HepG2 (cell line): ENCODE measurements at regions not wholly inside any gene's neighbourhood (a gene's known extent, or its start where the extent isn't known, plus 50 kb on each side); places are given as distances from the start of the nearest gene placed in this dataset.

ENCODE experiments used
- ATAC-seq: fragments of 200-7000 bp; cut with Tn5 transposase; 3 replicates; pipeline ENCODE4 v1.9.1; 2020; ENCODE audit warnings: mild to moderate bottlenecking, moderate library complexity
- BruUV-seq: library from RNA; stranded (reverse); fragments of 400-500 nt; replicated peaks from 2 replicates; lab custom pipeline; 2021; lab: Mats Ljungman, UMichigan
- CTCF ChIA-PET: fragments of 300-600 bp; formaldehyde crosslinking; extraction: SDS; loops from one replicate; lab custom pipeline; 2021; ENCODE audit warnings: low total read pairs, inconsistent platforms, low intra/inter-chr PET ratio; lab: Yijun Ruan, JAX
- POLR2A ChIA-PET: fragments of 350-600 bp; sonication (Branson Sonifier 250); formaldehyde crosslinking; loops from one replicate; lab custom pipeline; 2020; ENCODE audit warnings: antibody characterized with exemption, inconsistent platforms; lab: Yijun Ruan, JAX
- DNase-seq: peaks from one replicate; pipeline ENCODE4 v3.0.0-alpha.2; 2015; ENCODE audit warnings: low spot score
- FAIRE-seq: peaks from 3 replicates; lab custom pipeline; 2011; peaks lifted over from hg19 to GRCh38; lab: Jason Lieb, UNC
- H2AFZ ChIP-seq: one replicate; pipeline ENCODE4 v1.6.1; 2011; ENCODE audit warnings: low read length, inconsistent platforms
- H3K27ac ChIP-seq: fragments of 300-600 bp; 3 replicates; pipeline ENCODE4 v1.8.0; 2011; ENCODE audit warnings: mixed run types, mild to moderate bottlenecking, mixed read lengths, low read length, inconsistent platforms; ENCODE audit not compliant: insufficient read depth; ENCODE audit errors: extremely low read length
- H3K27me3 ChIP-seq, 2 experiments: fragments of 200-600 bp in 1 of 2; 2 replicates in 1 of 2; 3 replicates in 1 of 2; pipeline versions ENCODE4 v1.6.0 to v1.8.0; 2011; ENCODE audit warnings: low read length in 2 of 2, mild to moderate bottlenecking in 2 of 2, moderate library complexity in 2 of 2, inconsistent platforms in 1 of 2; ENCODE audit not compliant: insufficient read depth in 2 of 2, control insufficient read depth in 1 of 2
- H3K36me3 ChIP-seq, 2 experiments: fragments of 200-600 bp in 1 of 2; replicated peaks in 1 of 2; 2 replicates in 1 of 2; 3 replicates in 1 of 2; pipeline versions ENCODE4 v1.5.1 to v1.8.0; 2011; ENCODE audit warnings: low read length in 2 of 2, inconsistent platforms in 1 of 2; ENCODE audit not compliant: insufficient read depth in 2 of 2, control insufficient read depth in 1 of 2
- H3K4me1 ChIP-seq: 2 replicates; pipeline ENCODE4 v1.5.1; 2012; ENCODE audit warnings: low read length, inconsistent platforms; ENCODE audit not compliant: insufficient read depth
- H3K4me2 ChIP-seq: 2 replicates; pipeline ENCODE4 v1.6.0; 2011; ENCODE audit warnings: low read depth, low read length, inconsistent platforms
- H3K4me3 ChIP-seq, 3 experiments: fragments of 200-600 bp in 1 of 3; sonication (generic), shearing (Covaris generic) in 1 of 3; replicated peaks in 1 of 3; 2 replicates each; pipeline ENCODE4 v1.5.1; 2011 to 2016; ENCODE audit warnings: low read length in 3 of 3, inconsistent platforms in 2 of 3, low read depth in 2 of 3, mild to moderate bottlenecking in 2 of 3, control low read depth in 1 of 3, mixed read lengths in 1 of 3; ENCODE audit not compliant: insufficient read depth in 1 of 3
- H3K79me2 ChIP-seq: one replicate; pipeline ENCODE4 v1.6.1; 2011; ENCODE audit warnings: low read length, inconsistent platforms; ENCODE audit not compliant: insufficient read depth
- H3K9ac ChIP-seq: 2 replicates; pipeline ENCODE4 v1.6.0; 2011; ENCODE audit warnings: mild to moderate bottlenecking, low read depth, low read length, inconsistent platforms; ENCODE audit not compliant: insufficient read depth
- H3K9me3 ChIP-seq: 2 replicates; pipeline ENCODE4 v1.5.1; 2012; ENCODE audit warnings: mild to moderate bottlenecking, low read length
- H4K20me1 ChIP-seq: 2 replicates; pipeline ENCODE4 v1.6.0; 2011; ENCODE audit warnings: inconsistent platforms, mild to moderate bottlenecking, low read length, moderate library complexity; ENCODE audit not compliant: insufficient read depth
- BHLHE40 ChIP-seq: IDR thresholded peaks from 2 replicates; pipeline ENCODE4 v1.6.1; 2011; ENCODE audit warnings: low read length, improper control_type of control experiment
- CEBPB ChIP-seq: IDR thresholded peaks from 2 replicates; pipeline ENCODE4 v1.6.1; 2011; ENCODE audit warnings: low read depth, low read length, improper control_type of control experiment, borderline replicate concordance
- CENPT ChIP-seq: sonication (generic); formaldehyde crosslinking; IDR thresholded peaks from 2 replicates; pipeline ENCODE4 v1.8.0; 2022; ENCODE audit warnings: low read depth, mild to moderate bottlenecking, moderate library complexity, missing genetic modification reagents
- EED ChIP-seq: sonication (generic); formaldehyde crosslinking; IDR thresholded peaks from 2 replicates; pipeline ENCODE4 v1.5.0; 2020; ENCODE audit warnings: mild to moderate bottlenecking, missing genetic modification reagents
- HCFC1 ChIP-seq: fragments of 150-350 bp; IDR thresholded peaks from 2 replicates; pipeline ENCODE4 v1.6.1; 2014; ENCODE audit warnings: low read depth, low read length
- HIVEP1 ChIP-seq: sonication (generic); formaldehyde crosslinking; IDR thresholded peaks from 2 replicates; pipeline ENCODE4 v1.4.0; 2020; ENCODE audit warnings: mild to moderate bottlenecking, missing genetic modification reagents
- KDM5B ChIP-seq: sonication (generic); formaldehyde crosslinking; IDR thresholded peaks from 2 replicates; pipeline ENCODE4 v1.4.0; 2020; ENCODE audit warnings: missing genetic modification reagents, mild to moderate bottlenecking, borderline replicate concordance
- MTA3 ChIP-seq: sonication (generic); formaldehyde crosslinking; IDR thresholded peaks from 2 replicates; pipeline ENCODE4 v1.4.0; 2020; ENCODE audit warnings: missing genetic modification reagents
- NFE2L2 ChIP-seq: fragments of 150-350 bp; IDR thresholded peaks from 2 replicates; pipeline ENCODE4 v1.6.1; 2014; ENCODE audit warnings: low read length
- RFXANK ChIP-seq: IDR thresholded peaks from 2 replicates; pipeline ENCODE4 v1.6.1; 2016
- RFXAP ChIP-seq: sonication (generic); formaldehyde crosslinking; IDR thresholded peaks from 2 replicates; pipeline ENCODE4 v1.4.0; 2020; ENCODE audit warnings: missing genetic modification reagents, borderline replicate concordance
- SCMH1 ChIP-seq: sonication (generic); formaldehyde crosslinking; IDR thresholded peaks from 2 replicates; pipeline ENCODE4 v1.9.0; 2021; ENCODE audit warnings: missing genetic modification reagents, mild to moderate bottlenecking, borderline replicate concordance
- SRSF1 ChIP-seq: fragments of 200-400 bp; formaldehyde crosslinking; optimal IDR thresholded peaks from 2 replicates; pipeline ENCODE3; 2017; ENCODE audit warnings: mild to moderate bottlenecking, low read depth, low read length, moderate library complexity
- TCF12 ChIP-seq, 2 experiments: fragments of 450-650 bp in 1 of 2; sonication (generic) in 1 of 2; formaldehyde crosslinking in 1 of 2; IDR thresholded peaks; 2 replicates each; pipeline versions ENCODE4 v1.6.1 to v1.8.0; 2017 to 2022; ENCODE audit warnings: antibody characterized with exemption in 1 of 2, mild to moderate bottlenecking in 1 of 2, missing genetic modification reagents in 1 of 2, moderate library complexity in 1 of 2
- TCF7L2 ChIP-seq: IDR thresholded peaks from 2 replicates; pipeline ENCODE4 v1.6.1; 2011; ENCODE audit warnings: mild to moderate bottlenecking, low read depth, low read length, moderate library complexity
- ZIK1 ChIP-seq: sonication (generic); formaldehyde crosslinking; IDR thresholded peaks from 2 replicates; pipeline ENCODE4 v1.5.0; 2020; ENCODE audit warnings: mild to moderate bottlenecking, low read depth, missing genetic modification reagents, borderline replicate concordance
- ZNF350 ChIP-seq: sonication (generic); formaldehyde crosslinking; IDR thresholded peaks from 2 replicates; pipeline ENCODE4 v1.4.0; 2020; ENCODE audit warnings: mild to moderate bottlenecking, low read depth, missing genetic modification reagents, borderline replicate concordance
- ZNF441 ChIP-seq: sonication (generic); formaldehyde crosslinking; IDR thresholded peaks from 2 replicates; pipeline ENCODE4 v1.7.0; 2021; ENCODE audit warnings: missing genetic modification reagents, borderline replicate concordance
- ZNF451 ChIP-seq: sonication (generic); formaldehyde crosslinking; IDR thresholded peaks from 2 replicates; pipeline ENCODE4 v1.5.0; 2020; ENCODE audit warnings: mild to moderate bottlenecking, missing genetic modification reagents
- ZNF563 ChIP-seq: sonication (generic); formaldehyde crosslinking; IDR thresholded peaks from 2 replicates; pipeline ENCODE4 v1.8.0; 2022; ENCODE audit warnings: mild to moderate bottlenecking, moderate library complexity, missing genetic modification reagents
- ZNF674 ChIP-seq: sonication (generic); formaldehyde crosslinking; IDR thresholded peaks from 2 replicates; pipeline ENCODE4 v1.5.0; 2020; ENCODE audit warnings: low read depth, mild to moderate bottlenecking, missing genetic modification reagents
- WGBS: methylation state at CpG from one replicate; pipeline ENCODE4 v1.1.6; 2017; ENCODE audit warnings: low lambda C conversion rate; 5-methylcytosine and 5-hydroxymethylcytosine counted together
- in situ Hi-C: cut with HindIII; loops from 2 replicates; pipeline ENCODE4 v1.10.0; 2017; ENCODE audit warnings: low pct_unique_long_range_greater_than_20kb; ENCODE audit not compliant: extremely low pct_ligation_motif_present
- intact Hi-C: fragments of 100-400 bp; cut with micrococcal nuclease; formaldehyde crosslinking; loops from one replicate; pipeline ENCODE4 v1.10.0; 2022; ENCODE audit not compliant: unreplicated experiment
- TF ChIP-seq, protein P1 (sequence below): sonication (generic); formaldehyde crosslinking; IDR thresholded peaks from 2 replicates; pipeline ENCODE4 v1.5.0; 2020; ENCODE audit warnings: missing genetic modification reagents

DNA sequence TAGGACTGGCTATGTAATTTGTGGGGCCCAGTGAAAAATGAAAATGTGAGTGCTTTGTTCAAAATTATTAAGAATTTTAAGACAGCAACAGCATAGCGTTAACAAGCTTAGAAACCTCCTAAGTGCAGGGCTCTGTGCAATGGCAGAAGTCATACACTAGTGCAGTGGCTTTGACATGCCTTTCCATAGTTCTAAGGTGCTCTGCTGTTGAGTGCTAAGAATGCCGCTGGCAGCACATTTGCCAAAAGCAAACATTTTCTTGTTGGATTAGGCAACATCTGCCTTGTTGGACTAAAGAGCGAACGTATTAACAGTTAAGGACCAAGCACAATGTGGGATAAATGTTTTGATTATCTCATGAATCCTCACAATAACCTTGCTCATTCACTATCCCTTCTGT lies 244.9 kb upstream of the PDE3A start:
- H2AFZ ChIP-seq = no peak overlapping the region
- H3K27me3 ChIP-seq = no peaks in the 10 kb centered on the region; a peak in 1 of 5 replicates
- H3K4me1 ChIP-seq = no peaks in the 10 kb centered on the region
- ChIA-PET CTCF (no interaction called here), POLR2A (no interaction called here)
- ATAC-seq (peak; percentile 62), DNase-seq (peak; percentile 1), FAIRE-seq (no peak)
- H3K79me2 ChIP-seq = no peaks in the 10 kb centered on the region
- intact Hi-C loops = no loop called here
- no peak overlapping the region for H3K4me3 ChIP-seq
- no peak overlapping the region for H3K27ac ChIP-seq
- no peak for TF ChIP-seq MTA3
- TF ChIP-seq NFE2L2 = no peak
- TF ChIP-seq RFXAP (CRISPR knock-in tag) = no peak
- peak; percentile 19; the same call in 1 of the 2 replicates for TF ChIP-seq CEBPB
- H3K9me3 ChIP-seq = no peaks in the 10 kb centered on the region
- H3K4me2 ChIP-seq = no peak overlapping the region
- H3K9ac ChIP-seq = no peak overlapping the region
- no peaks in the 10 kb centered on the region for H4K20me1 ChIP-seq
- 0% methylated on average over 3 of the region's 4 CpGs for WGBS
- in situ Hi-C loops = no loop called here
- no TSS peak for BruUV-seq
- H3K36me3 ChIP-seq = no peaks in the 10 kb centered on the region

GRCh38 chr12:20125276-20125798 lies 243.0 kb upstream of the PDE3A start:
- Histone ChIP-seq H3K27me3 (no peaks in the 10 kb centered on the region; a peak in 1 of 5 replicates), H3K9ac (no peak overlapping the region), H3K36me3 (no peaks in the 10 kb centered on the region), H4K20me1 (no peaks in the 10 kb centered on the region), H3K9me3 (no peaks in the 10 kb centered on the region), H3K79me2 (no peaks in the 10 kb centered on the region), H3K4me2 (no peak overlapping the region), H3K4me3 (no peak overlapping the region), H3K27ac (no peak overlapping the region), H3K4me1 (no peaks in the 10 kb centered on the region), H2AFZ (no peak overlapping the region)
- ATAC-seq (no peak), DNase-seq (no peak), FAIRE-seq (no peak)
- intact Hi-C loops (no loop called here), in situ Hi-C loops (no loop called here)
- no TSS peak for BruUV-seq
- ChIA-PET POLR2A (no interaction called here), CTCF (no interaction called here)
- 2% methylated on average over 2 of the region's 2 CpGs for WGBS
- TF ChIP-seq SCMH1 (CRISPR knock-in tag) = no peak
- TF ChIP-seq RFXANK (CRISPR knock-in tag) = no peak
- no peak for TF ChIP-seq EED (CRISPR knock-in tag)
- TF ChIP-seq BHLHE40 = no peak
- TF ChIP-seq TCF12 (IDR thresholded peaks at IDR 0.05) = no peak
- no peak for TF ChIP-seq TCF12 (CRISPR knock-in tag; IDR thresholded peaks at IDR 0.05)
- TF ChIP-seq KDM5B (CRISPR knock-in tag) = no peak
- no peak for TF ChIP-seq ZNF563
- TF ChIP-seq ZNF451 (CRISPR knock-in tag) = no peak
- TF ChIP-seq ZNF350 = no peak
- no peak for TF ChIP-seq ZNF441 (CRISPR knock-in tag)
- TF ChIP-seq, protein P1, sequence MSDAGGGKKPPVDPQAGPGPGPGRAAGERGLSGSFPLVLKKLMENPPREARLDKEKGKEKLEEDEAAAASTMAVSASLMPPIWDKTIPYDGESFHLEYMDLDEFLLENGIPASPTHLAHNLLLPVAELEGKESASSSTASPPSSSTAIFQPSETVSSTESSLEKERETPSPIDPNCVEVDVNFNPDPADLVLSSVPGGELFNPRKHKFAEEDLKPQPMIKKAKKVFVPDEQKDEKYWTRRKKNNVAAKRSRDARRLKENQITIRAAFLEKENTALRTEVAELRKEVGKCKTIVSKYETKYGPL (CRISPR knock-in tag) = no peak
- TF ChIP-seq HCFC1 = no peak
- no peak for TF ChIP-seq ZIK1 (CRISPR knock-in tag)
- no peak for TF ChIP-seq ZNF674 (CRISPR knock-in tag)
- TF ChIP-seq SRSF1 = no peak
- TF ChIP-seq TCF7L2 = no peak
- TF ChIP-seq CENPT (CRISPR knock-in tag) = no peak
- TF ChIP-seq HIVEP1 (CRISPR knock-in tag) = no peak
